WTC11 (cell line): ENCODE measurements at regions not wholly inside any gene's neighbourhood (a gene's known extent, or its start where the extent isn't known, plus 50 kb on each side); places are given as distances from the start of the nearest gene placed in this dataset.

Source experiments
- ATAC-seq: fragments of 200-7000 bp; cut with Tn5 transposase; 2 replicates; pipeline ENCODE4 v1.10.0; 2021; ENCODE audit warnings: mild to moderate bottlenecking, moderate library complexity
- CTCF ChIA-PET: fragments of 300-600 bp; sonication (Branson Sonifier 250); formaldehyde crosslinking; loops from one replicate; lab custom pipeline; 2021; ENCODE audit warnings: antibody characterized with exemption; lab: Charles Lee
- POLR2A ChIA-PET: fragments of 350-600 bp; sonication (Branson Sonifier 250); formaldehyde crosslinking; loops from one replicate; lab custom pipeline; 2021; ENCODE audit warnings: antibody characterized with exemption; lab: Charles Lee
- DNase-seq: peaks from one replicate; pipeline ENCODE4 v3.0.0; 2021; ENCODE audit warnings: low spot score
- H3K27ac Mint-ChIP-seq: 2 replicates; pipeline ENCODE4 v1.8.0; 2021; ENCODE audit warnings: mixed read lengths
- H3K27me3 Mint-ChIP-seq: 2 replicates; pipeline ENCODE4 v1.8.0; 2021; ENCODE audit warnings: low read depth, mild to moderate bottlenecking, moderate library complexity, mixed read lengths
- H3K36me3 Mint-ChIP-seq: 2 replicates; pipeline ENCODE4 v1.8.0; 2021; ENCODE audit warnings: mixed read lengths
- H3K4me1 Mint-ChIP-seq: 2 replicates; pipeline ENCODE4 v1.8.0; 2022; ENCODE audit warnings: mixed read lengths
- H3K4me3 Mint-ChIP-seq: 2 replicates; pipeline ENCODE4 v1.8.0; 2021; ENCODE audit warnings: mild to moderate bottlenecking, moderate library complexity, mixed read lengths
- H3K9me3 Mint-ChIP-seq: 2 replicates; pipeline ENCODE4 v1.8.0; 2021; ENCODE audit warnings: mixed read lengths
- ATF1 ChIP-seq: sonication (generic); formaldehyde crosslinking; IDR thresholded peaks from 2 replicates; pipeline ENCODE4 v1.8.1; 2023; ENCODE audit warnings: mild to moderate bottlenecking, moderate library complexity, missing genetic modification reagents
- FOXP1 ChIP-seq: sonication (generic); formaldehyde crosslinking; IDR thresholded peaks from 2 replicates; pipeline ENCODE4 v1.8.0; 2022; ENCODE audit warnings: missing genetic modification reagents, mild to moderate bottlenecking, moderate library complexity, borderline replicate concordance
- JAZF1 ChIP-seq: fragments of 250-450 bp; sonication (Bioruptor Pico); IDR thresholded peaks from 2 replicates; pipeline ENCODE4 v1.9.0; 2021; ENCODE audit warnings: moderate library complexity, mild to moderate bottlenecking, inconsistent platforms
- RELA ChIP-seq: sonication (generic); formaldehyde crosslinking; IDR thresholded peaks from 2 replicates; pipeline ENCODE4 v1.8.1; 2022; ENCODE audit warnings: missing genetic modification reagents, mild to moderate bottlenecking, borderline replicate concordance
- TCF7 ChIP-seq: sonication (generic); formaldehyde crosslinking; IDR thresholded peaks from 2 replicates; pipeline ENCODE4 v1.8.0; 2022; ENCODE audit warnings: mild to moderate bottlenecking, low read depth, missing genetic modification reagents, moderate library complexity
- ZNF232 ChIP-seq: sonication (generic); formaldehyde crosslinking; IDR thresholded peaks from 2 replicates; pipeline ENCODE4 v1.8.0; 2022; ENCODE audit warnings: mild to moderate bottlenecking, missing genetic modification reagents
- ZNF263 ChIP-seq: sonication (generic); formaldehyde crosslinking; IDR thresholded peaks from 2 replicates; pipeline ENCODE4 v1.8.1; 2022; ENCODE audit warnings: low read depth, mild to moderate bottlenecking, moderate library complexity, missing genetic modification reagents
- TF ChIP-seq, protein P1 (sequence below): sonication (generic); formaldehyde crosslinking; IDR thresholded peaks from 2 replicates; pipeline ENCODE4 v1.8.1; 2022; ENCODE audit warnings: missing genetic modification reagents, borderline replicate concordance
- TF ChIP-seq, protein P2 (sequence below): sonication (generic); formaldehyde crosslinking; IDR thresholded peaks from 2 replicates; pipeline ENCODE4 v1.8.0; 2022; ENCODE audit warnings: mild to moderate bottlenecking, missing genetic modification reagents
- TF ChIP-seq, protein P3 (sequence below): sonication (generic); formaldehyde crosslinking; IDR thresholded peaks from 2 replicates; pipeline ENCODE4 v1.8.0; 2022; ENCODE audit warnings: mild to moderate bottlenecking, missing genetic modification reagents
- TF ChIP-seq, protein P4 (sequence below): fragments of 250-450 bp; sonication (Bioruptor Pico); IDR thresholded peaks from 2 replicates; pipeline ENCODE4 v1.8.0; 2021; ENCODE audit warnings: mild to moderate bottlenecking
- TF ChIP-seq, protein P5 (sequence below): sonication (generic); formaldehyde crosslinking; IDR thresholded peaks from 2 replicates; pipeline ENCODE4 v1.8.0; 2022; ENCODE audit warnings: mild to moderate bottlenecking, missing genetic modification reagents
- TF ChIP-seq, protein P6 (sequence below): sonication (generic); formaldehyde crosslinking; conservative IDR thresholded peaks from 2 replicates; pipeline ENCODE4 v1.8.1; 2022; ENCODE audit warnings: mild to moderate bottlenecking, missing genetic modification reagents

DNA sequence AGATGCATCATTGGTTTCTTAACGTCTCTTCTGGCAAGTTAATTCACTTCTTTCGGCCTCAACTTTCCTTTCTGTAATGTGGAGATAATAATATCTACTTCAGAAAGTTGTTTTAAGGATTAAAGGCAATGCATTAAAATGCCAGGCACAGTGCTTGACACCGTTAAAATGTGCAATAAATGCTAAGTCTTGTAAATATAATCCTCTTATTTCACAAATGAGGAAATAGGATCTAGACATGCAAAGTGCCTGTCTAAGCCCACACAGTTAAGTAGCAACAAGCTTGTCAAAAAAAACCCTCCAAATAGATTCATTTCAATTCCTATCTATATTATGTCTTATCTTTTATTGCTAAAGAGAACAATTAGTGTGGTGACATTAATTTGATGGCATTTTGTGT, 86.4 kb upstream of the TSC22D1 start:
- no peak overlapping the region for H3K27ac Mint-ChIP-seq

DNA sequence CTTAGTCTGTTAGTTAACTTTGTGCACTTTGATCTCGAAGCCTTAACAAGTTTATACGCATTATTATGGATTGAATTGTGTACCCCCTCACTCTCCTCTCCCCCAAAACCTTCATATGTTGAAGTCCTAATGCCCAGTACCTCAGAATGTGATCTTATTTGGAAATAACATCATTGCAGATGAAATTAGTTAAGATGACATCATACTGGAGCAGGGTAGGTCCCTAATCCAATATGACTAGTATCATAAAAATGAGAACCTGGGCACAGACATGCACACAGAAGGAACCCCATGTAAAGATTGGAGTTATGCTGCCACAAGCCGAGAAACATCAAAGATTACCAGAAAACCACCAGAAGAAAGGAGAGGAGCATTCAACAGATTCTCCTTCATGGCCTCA, 85.8 kb upstream of the TSC22D1 start:
- H3K27ac Mint-ChIP-seq: no peak overlapping the region
- ATAC-seq (no peak), DNase-seq (no peak)
- H3K4me3 Mint-ChIP-seq: no peak overlapping the region
- H3K9me3 Mint-ChIP-seq: peaks cover 4% of the 10 kb centered on the region; the same call in 1 of the 2 replicates
- no peaks in the 10 kb centered on the region for H3K36me3 Mint-ChIP-seq
- CTCF ChIA-PET: no interaction called here
- no peak for TF ChIP-seq FOXP1 (CRISPR knock-in tag)
- TF ChIP-seq ZNF232 (CRISPR knock-in tag): no peak
- TF ChIP-seq RELA (CRISPR knock-in tag): no peak
- TF ChIP-seq, protein P1, sequence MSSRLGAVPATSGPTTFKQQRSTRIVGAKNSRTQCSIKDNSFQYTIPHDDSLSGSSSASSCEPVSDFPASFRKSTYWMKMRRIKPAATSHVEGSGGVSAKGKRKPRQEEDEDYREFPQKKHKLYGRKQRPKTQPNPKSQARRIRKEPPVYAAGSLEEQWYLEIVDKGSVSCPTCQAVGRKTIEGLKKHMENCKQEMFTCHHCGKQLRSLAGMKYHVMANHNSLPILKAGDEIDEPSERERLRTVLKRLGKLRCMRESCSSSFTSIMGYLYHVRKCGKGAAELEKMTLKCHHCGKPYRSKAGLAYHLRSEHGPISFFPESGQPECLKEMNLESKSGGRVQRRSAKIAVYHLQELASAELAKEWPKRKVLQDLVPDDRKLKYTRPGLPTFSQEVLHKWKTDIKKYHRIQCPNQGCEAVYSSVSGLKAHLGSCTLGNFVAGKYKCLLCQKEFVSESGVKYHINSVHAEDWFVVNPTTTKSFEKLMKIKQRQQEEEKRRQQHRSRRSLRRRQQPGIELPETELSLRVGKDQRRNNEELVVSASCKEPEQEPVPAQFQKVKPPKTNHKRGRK (CRISPR knock-in tag): no peak
- TF ChIP-seq, protein P2, sequence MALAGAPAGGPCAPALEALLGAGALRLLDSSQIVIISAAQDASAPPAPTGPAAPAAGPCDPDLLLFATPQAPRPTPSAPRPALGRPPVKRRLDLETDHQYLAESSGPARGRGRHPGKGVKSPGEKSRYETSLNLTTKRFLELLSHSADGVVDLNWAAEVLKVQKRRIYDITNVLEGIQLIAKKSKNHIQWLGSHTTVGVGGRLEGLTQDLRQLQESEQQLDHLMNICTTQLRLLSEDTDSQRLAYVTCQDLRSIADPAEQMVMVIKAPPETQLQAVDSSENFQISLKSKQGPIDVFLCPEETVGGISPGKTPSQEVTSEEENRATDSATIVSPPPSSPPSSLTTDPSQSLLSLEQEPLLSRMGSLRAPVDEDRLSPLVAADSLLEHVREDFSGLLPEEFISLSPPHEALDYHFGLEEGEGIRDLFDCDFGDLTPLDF (CRISPR knock-in tag): no peak
- H3K4me1 Mint-ChIP-seq: peaks cover 20% of the 10 kb centered on the region
- POLR2A ChIA-PET: no interaction called here
- H3K27me3 Mint-ChIP-seq: no peaks in the 10 kb centered on the region

More for the DNA sequence above, 86.4 kb upstream of the TSC22D1 start:
- Mint-ChIP-seq H3K9me3 (peaks cover 4% of the 10 kb centered on the region; the same call in 1 of the 2 replicates), H3K27me3 (no peaks in the 10 kb centered on the region), H3K4me1 (peaks cover 20% of the 10 kb centered on the region), H3K4me3 (no peak overlapping the region), H3K36me3 (no peaks in the 10 kb centered on the region)
- POLR2A ChIA-PET: no interaction called here
- CTCF ChIA-PET: no interaction called here
- DNase-seq: no peak
- TF ChIP-seq, protein P3, sequence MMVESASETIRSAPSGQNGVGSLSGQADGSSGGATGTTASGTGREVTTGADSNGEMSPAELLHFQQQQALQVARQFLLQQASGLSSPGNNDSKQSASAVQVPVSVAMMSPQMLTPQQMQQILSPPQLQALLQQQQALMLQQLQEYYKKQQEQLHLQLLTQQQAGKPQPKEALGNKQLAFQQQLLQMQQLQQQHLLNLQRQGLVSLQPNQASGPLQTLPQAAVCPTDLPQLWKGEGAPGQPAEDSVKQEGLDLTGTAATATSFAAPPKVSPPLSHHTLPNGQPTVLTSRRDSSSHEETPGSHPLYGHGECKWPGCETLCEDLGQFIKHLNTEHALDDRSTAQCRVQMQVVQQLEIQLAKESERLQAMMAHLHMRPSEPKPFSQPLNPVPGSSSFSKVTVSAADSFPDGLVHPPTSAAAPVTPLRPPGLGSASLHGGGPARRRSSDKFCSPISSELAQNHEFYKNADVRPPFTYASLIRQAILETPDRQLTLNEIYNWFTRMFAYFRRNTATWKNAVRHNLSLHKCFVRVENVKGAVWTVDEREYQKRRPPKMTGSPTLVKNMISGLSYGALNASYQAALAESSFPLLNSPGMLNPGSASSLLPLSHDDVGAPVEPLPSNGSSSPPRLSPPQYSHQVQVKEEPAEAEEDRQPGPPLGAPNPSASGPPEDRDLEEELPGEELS: no peak
- TF ChIP-seq ATF1 (no peak), ZNF263 (CRISPR knock-in tag) (no peak), ZNF232 (CRISPR knock-in tag) (no peak)
- ATAC-seq: no peak

DNA sequence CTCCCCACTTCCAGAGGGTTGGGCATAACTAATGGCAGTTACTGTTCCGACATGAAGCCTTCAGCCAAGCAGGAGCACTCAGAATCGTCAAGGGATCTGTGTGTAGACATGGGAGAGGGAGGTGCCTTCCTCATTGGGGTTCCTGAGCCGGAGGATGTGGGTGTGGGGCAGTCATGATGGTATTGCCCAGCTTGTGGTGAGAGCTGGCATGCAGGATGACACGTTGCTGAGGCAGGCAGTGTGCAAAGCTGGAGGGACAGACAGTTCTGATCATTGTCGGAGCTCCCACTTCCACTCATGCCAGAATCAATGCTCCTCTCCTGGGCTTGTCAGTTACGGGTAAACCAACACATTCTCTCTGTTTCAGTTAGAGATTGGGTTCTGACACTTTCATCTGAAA, 83.9 kb upstream of the TSC22D1 start:
- TF ChIP-seq JAZF1 (CRISPR knock-in tag): no peak
- TF ChIP-seq, protein P2 (CRISPR knock-in tag): no peak
- TF ChIP-seq, protein P4, sequence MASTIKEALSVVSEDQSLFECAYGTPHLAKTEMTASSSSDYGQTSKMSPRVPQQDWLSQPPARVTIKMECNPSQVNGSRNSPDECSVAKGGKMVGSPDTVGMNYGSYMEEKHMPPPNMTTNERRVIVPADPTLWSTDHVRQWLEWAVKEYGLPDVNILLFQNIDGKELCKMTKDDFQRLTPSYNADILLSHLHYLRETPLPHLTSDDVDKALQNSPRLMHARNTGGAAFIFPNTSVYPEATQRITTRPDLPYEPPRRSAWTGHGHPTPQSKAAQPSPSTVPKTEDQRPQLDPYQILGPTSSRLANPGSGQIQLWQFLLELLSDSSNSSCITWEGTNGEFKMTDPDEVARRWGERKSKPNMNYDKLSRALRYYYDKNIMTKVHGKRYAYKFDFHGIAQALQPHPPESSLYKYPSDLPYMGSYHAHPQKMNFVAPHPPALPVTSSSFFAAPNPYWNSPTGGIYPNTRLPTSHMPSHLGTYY (CRISPR knock-in tag): no peak
- TF ChIP-seq TCF7 (CRISPR knock-in tag): no peak
- TF ChIP-seq, protein P5, sequence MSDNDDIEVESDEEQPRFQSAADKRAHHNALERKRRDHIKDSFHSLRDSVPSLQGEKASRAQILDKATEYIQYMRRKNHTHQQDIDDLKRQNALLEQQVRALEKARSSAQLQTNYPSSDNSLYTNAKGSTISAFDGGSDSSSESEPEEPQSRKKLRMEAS (CRISPR knock-in tag): no peak
- no peak for TF ChIP-seq ZNF263 (CRISPR knock-in tag)
- TF ChIP-seq, protein P6, sequence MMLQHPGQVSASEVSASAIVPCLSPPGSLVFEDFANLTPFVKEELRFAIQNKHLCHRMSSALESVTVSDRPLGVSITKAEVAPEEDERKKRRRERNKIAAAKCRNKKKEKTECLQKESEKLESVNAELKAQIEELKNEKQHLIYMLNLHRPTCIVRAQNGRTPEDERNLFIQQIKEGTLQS: no peak
- CTCF ChIA-PET: no interaction called here
- POLR2A ChIA-PET: no interaction called here

More for the DNA sequence above, 83.9 kb upstream of the TSC22D1 start:
- Mint-ChIP-seq H3K27ac (no peak overlapping the region), H3K36me3 (no peaks in the 10 kb centered on the region), H3K4me3 (no peak overlapping the region), H3K4me1 (peaks cover 17% of the 10 kb centered on the region), H3K27me3 (no peaks in the 10 kb centered on the region), H3K9me3 (no peaks in the 10 kb centered on the region)
- DNase-seq (no peak), ATAC-seq (no peak)
